HG02870 (cell line): ENCODE measurements at regions not wholly inside any gene's neighbourhood (a gene's known extent, or its start where the extent isn't known, plus 50 kb on each side); places are given as distances from the start of the nearest gene placed in this dataset.

ENCODE experiments used
- ATAC-seq: cut with Tn5 transposase; IDR thresholded peaks from one replicate; pipeline ENCODE4 v1.9.1; 2021; ENCODE audit warnings: mild to moderate bottlenecking, moderate library complexity; ENCODE audit not compliant: unreplicated experiment

GRCh38 chr19:32255536-32256295, 89.7 kb upstream of the ZNF507 start:
- no peak for ATAC-seq

GRCh38 chr19:32256341-32256975, 89.0 kb upstream of the ZNF507 start:
- ATAC-seq: no peak

GRCh38 chr19:32257326-32258073, 87.9 kb upstream of the ZNF507 start:
- no peak for ATAC-seq

- no peak for ATAC-seq
Measured at GRCh38 chr19:32258167-32258566, 87.2 kb upstream of the ZNF507 start.

GRCh38 chr19:32264568-32264967, 80.8 kb upstream of the ZNF507 start:
- ATAC-seq: no peak

GRCh38 chr19:32265995-32266394, 79.4 kb upstream of the ZNF507 start:
- ATAC-seq: no peak

- no peak for ATAC-seq
Measured at GRCh38 chr19:32266460-32266859, 79.0 kb upstream of the ZNF507 start.

GRCh38 chr19:32268381-32268780, 77.0 kb upstream of the ZNF507 start:
- ATAC-seq: no peak

- no peak for ATAC-seq
Measured at GRCh38 chr19:32269831-32270230, 75.6 kb upstream of the ZNF507 start.

- no peak for ATAC-seq
Measured at GRCh38 chr19:32273483-32273882, 71.9 kb upstream of the ZNF507 start.

- no peak for ATAC-seq
Measured at GRCh38 chr19:32287086-32287485, 58.3 kb upstream of the ZNF507 start.

- no peak for ATAC-seq
Measured at GRCh38 chr19:32287811-32288227, 57.6 kb upstream of the ZNF507 start.

GRCh38 chr19:32289566-32290210, 55.7 kb upstream of the ZNF507 start:
- ATAC-seq: no peak

- no peak for ATAC-seq
Measured at GRCh38 chr19:32291876-32292275, 53.5 kb upstream of the ZNF507 start.

GRCh38 chr19:32294871-32295438, 50.5 kb upstream of the ZNF507 start:
- no peak for ATAC-seq
